Liver (tissue), 7 donors: ENCODE measurements at regions not wholly inside any gene's neighbourhood (a gene's known extent, or its start where the extent isn't known, plus 50 kb on each side); places are given as distances from the start of the nearest gene placed in this dataset.
"Not testable (repeated sequence)": the region's sequence is repeated elsewhere in the genome, so short reads cannot be mapped to it uniquely, and the experiment has no call there.

ENCODE experiments used
- DNase-seq: peaks from one replicate; pipeline ENCODE4 v3.0.0-alpha.2; 2017; ENCODE audit warnings: low spot score
- H3K27ac ChIP-seq, 2 donors: one replicate each; pipeline ENCODE4 v1.7.0; 2013; ENCODE audit warnings: inconsistent platforms in 2 of 2, low read length in 2 of 2, control low read depth in 1 of 2, low read depth in 1 of 2, mild to moderate bottlenecking in 1 of 2
- H3K27me3 ChIP-seq, 4 donors: one replicate each; pipeline versions ENCODE4 v1.6.1 to v1.7.0; 2013; ENCODE audit warnings: low read length in 3 of 4, inconsistent platforms in 1 of 4, mild to moderate bottlenecking in 1 of 4, moderate library complexity in 1 of 4; ENCODE audit not compliant: control insufficient read depth in 4 of 4, insufficient read depth in 4 of 4
- H3K36me3 ChIP-seq, 4 donors: one replicate each; pipeline versions ENCODE4 v1.6.1 to v1.7.0; 2013; ENCODE audit warnings: low read length in 3 of 4, mild to moderate bottlenecking in 3 of 4, low read depth in 1 of 4, moderate library complexity in 1 of 4; ENCODE audit not compliant: control insufficient read depth in 4 of 4, insufficient read depth in 3 of 4
- H3K4me1 ChIP-seq, 4 donors: one replicate each; pipeline versions ENCODE4 v1.6.1 to v1.7.0; 2013; ENCODE audit warnings: low read length in 3 of 4, mild to moderate bottlenecking in 3 of 4, moderate library complexity in 1 of 4; ENCODE audit not compliant: control insufficient read depth in 4 of 4, insufficient read depth in 4 of 4
- H3K4me3 ChIP-seq, 3 donors: one replicate each; pipeline versions ENCODE4 v1.6.1 to v1.7.0; 2013; ENCODE audit warnings: low read length in 3 of 3, control low read depth in 1 of 3, low read depth in 1 of 3, mild to moderate bottlenecking in 1 of 3
- H3K9ac ChIP-seq, 2 donors: one replicate each; pipeline ENCODE4 v1.7.0; 2013; ENCODE audit warnings: low read length in 2 of 2, mild to moderate bottlenecking in 2 of 2, moderate library complexity in 2 of 2, control low read depth in 1 of 2, low read depth in 1 of 2
- H3K9me3 ChIP-seq, 4 donors: one replicate each; pipeline versions ENCODE4 v1.6.1 to v1.7.0; 2013; ENCODE audit warnings: low read length in 3 of 4; ENCODE audit not compliant: control insufficient read depth in 4 of 4
- EGR1 ChIP-seq, 2 donors: IDR thresholded peaks; 2 replicates each; pipeline ENCODE4 v1.6.1; 2016 to 2018; ENCODE audit warnings: antibody characterized with exemption in 2 of 2, low read depth in 2 of 2
- FOXA1 ChIP-seq: IDR thresholded peaks from 2 replicates; pipeline ENCODE4 v1.6.1; 2016; ENCODE audit warnings: antibody characterized with exemption
- GABPA ChIP-seq, 2 donors: IDR thresholded peaks in 1 of 2; conservative IDR thresholded peaks in 1 of 2; 2 replicates each; pipeline ENCODE4 v1.6.1; 2016; ENCODE audit warnings: antibody characterized with exemption in 2 of 2, mild to moderate bottlenecking in 1 of 2, moderate library complexity in 1 of 2
- HNF4A ChIP-seq, 2 donors: conservative IDR thresholded peaks; 2 replicates each; pipeline ENCODE4 v1.6.1; 2016; ENCODE audit warnings: antibody characterized with exemption in 2 of 2, mild to moderate bottlenecking in 2 of 2
- HNF4G ChIP-seq: IDR thresholded peaks from 2 replicates; pipeline ENCODE4 v1.6.1; 2016; ENCODE audit warnings: antibody characterized with exemption
- RAD21 ChIP-seq, 2 donors: IDR thresholded peaks; 2 replicates each; pipeline ENCODE4 v1.6.1; 2016; ENCODE audit warnings: antibody characterized with exemption in 2 of 2, mild to moderate bottlenecking in 2 of 2
- RXRA ChIP-seq, 2 donors: IDR thresholded peaks; 2 replicates each; pipeline ENCODE4 v1.6.1; 2017 to 2018; ENCODE audit warnings: antibody characterized with exemption in 2 of 2, mild to moderate bottlenecking in 1 of 2
- SP1 ChIP-seq: IDR thresholded peaks from 2 replicates; pipeline ENCODE4 v1.6.1; 2018; ENCODE audit warnings: antibody characterized with exemption, mild to moderate bottlenecking
- TAF1 ChIP-seq: conservative IDR thresholded peaks from 2 replicates; pipeline ENCODE4 v1.6.1; 2016; ENCODE audit warnings: antibody characterized with exemption, mild to moderate bottlenecking
- YY1 ChIP-seq: IDR thresholded peaks from 2 replicates; pipeline ENCODE4 v1.6.1; 2016; ENCODE audit warnings: antibody characterized with exemption, mild to moderate bottlenecking
- WGBS: extraction: QIAGEN DNeasy Blood & Tissue Kit; methylation state at CpG from one replicate; pipeline ENCODE4 v1.1.7; 2013; 5-methylcytosine and 5-hydroxymethylcytosine counted together
- TF ChIP-seq, protein P1 (sequence below): IDR thresholded peaks from 2 replicates; pipeline ENCODE4 v1.6.1; 2016; ENCODE audit warnings: antibody characterized with exemption
- donor health status: healthy.
- donor health status: healthy.
- donor health status: healthy.
- donor health status: healthy.

DNA sequence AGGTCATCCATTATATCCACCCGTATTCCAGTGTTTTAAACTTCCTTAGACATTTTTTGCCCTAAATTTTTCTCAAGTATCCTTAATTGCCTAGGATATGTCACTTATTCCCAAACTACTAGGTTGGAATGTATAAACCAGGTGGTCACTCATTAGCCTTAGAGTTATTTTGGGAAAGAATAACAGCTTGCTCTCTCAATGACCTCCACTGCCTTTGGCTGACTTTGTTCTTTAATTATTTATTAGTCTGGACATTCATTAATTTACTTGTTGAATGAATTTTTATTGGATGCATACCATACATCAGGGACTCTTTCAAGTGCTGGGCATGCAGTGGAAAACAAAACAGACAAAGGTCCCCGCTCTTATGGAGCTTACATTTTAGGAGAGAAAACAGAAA lies 609.3 kb upstream of the IGFBP7 start:
- H3K4me3 ChIP-seq: no peak overlapping the region
- no peaks in the 10 kb centered on the region for H3K36me3 ChIP-seq
- no peak overlapping the region for H3K27ac ChIP-seq
- H3K9me3 ChIP-seq: no peaks in the 10 kb centered on the region
- 41% methylated on average over 2 of the region's 2 CpGs for WGBS
- H3K4me1 ChIP-seq: no peaks in the 10 kb centered on the region
- TF ChIP-seq RAD21 (IDR thresholded peaks at IDR 0.05): no peak
- TF ChIP-seq HNF4G: no peak
- TF ChIP-seq HNF4A (conservative IDR thresholded peaks at IDR 0.05): no peak
- no peak for TF ChIP-seq RXRA (IDR thresholded peaks at IDR 0.05)
- TF ChIP-seq TAF1: no peak
- no peak for TF ChIP-seq YY1
- TF ChIP-seq FOXA1: no peak
- TF ChIP-seq EGR1 (IDR thresholded peaks at IDR 0.05; ENCODE audit: low read depth in 2 of 2): no peak
- H3K27me3 ChIP-seq: no peaks in the 10 kb centered on the region
- no peak overlapping the region for H3K9ac ChIP-seq
- DNase-seq: no peak

DNA sequence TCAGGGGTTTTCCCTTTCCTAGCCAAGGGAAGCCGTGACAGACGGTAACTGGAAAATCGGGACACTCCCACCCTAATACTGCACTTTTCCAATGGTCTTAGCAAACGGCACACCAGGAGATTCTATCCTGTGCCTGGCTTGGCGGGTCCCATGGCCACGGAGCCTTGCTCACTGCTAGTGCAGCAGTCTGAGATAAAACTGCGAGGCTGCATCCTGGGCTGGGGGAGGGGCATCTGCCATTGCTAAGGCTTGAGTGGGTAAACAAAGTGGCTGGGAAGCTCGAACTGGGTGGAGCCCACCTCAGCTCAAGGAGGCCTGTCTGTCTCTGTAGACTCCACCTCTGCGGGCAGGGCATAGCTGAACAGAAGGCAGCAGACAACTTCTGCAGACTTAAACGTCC lies 604.1 kb upstream of the IGFBP7 start:
- not testable (repeated sequence) for H3K4me3 ChIP-seq, H3K27me3 ChIP-seq, H3K27ac ChIP-seq, H3K4me1 ChIP-seq, H3K36me3 ChIP-seq, H3K9ac ChIP-seq, DNase-seq, H3K9me3 ChIP-seq
- WGBS: 79% methylated on average over 10 of the region's 10 CpGs

DNA sequence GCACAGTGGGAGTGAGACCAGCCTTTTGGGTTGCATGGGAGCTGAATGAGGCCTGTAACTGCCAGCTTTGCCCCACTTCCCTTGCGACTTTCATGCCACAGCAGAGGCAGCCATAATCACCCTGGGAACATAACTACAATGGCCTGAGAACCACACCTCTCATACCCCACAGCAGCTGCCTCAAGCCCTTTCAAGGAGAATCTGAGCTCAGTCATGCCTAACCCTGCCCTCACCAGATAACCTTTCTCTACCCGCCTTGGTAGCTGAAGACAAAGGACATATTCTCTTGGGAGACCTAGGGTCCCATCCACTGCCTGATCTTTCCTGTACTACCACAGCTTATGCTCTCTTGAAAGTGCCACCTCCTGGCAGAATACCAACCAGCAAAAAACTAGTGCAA lies 599.9 kb upstream of the IGFBP7 start:
- Histone ChIP-seq H3K36me3 (no peaks in the 10 kb centered on the region), H3K4me3 (no peak overlapping the region), H3K4me1 (no peaks in the 10 kb centered on the region), H3K9ac (no peak overlapping the region), H3K27me3 (no peaks in the 10 kb centered on the region), H3K27ac (no peak overlapping the region), H3K9me3 (no peaks in the 10 kb centered on the region)
- no peak for TF ChIP-seq TAF1
- no peak for TF ChIP-seq SP1
- TF ChIP-seq, protein P1, sequence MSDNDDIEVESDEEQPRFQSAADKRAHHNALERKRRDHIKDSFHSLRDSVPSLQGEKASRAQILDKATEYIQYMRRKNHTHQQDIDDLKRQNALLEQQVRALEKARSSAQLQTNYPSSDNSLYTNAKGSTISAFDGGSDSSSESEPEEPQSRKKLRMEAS: no peak
- TF ChIP-seq HNF4G: no peak
- DNase-seq: no peak
- WGBS: 78% methylated on average over 2 of the region's 2 CpGs

DNA sequence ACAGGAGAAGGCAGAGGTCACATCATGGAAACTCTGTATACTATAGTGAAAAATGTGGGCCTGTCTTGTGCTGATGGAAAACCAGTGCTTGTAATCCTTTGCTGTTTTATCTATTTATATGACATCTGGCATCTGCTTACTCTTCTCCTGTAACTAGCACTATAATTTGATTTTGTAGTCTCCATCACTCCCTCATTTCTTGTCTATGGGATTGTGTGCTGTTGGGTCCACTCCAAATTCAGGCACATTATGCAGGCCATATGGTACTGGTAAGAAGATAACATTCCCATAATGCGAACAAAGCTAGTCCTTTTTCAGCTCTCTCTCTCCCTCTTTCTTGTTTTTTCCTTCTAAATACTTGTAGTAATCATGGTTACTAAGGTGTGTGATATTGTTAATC lies 581.2 kb upstream of the IGFBP7 start:
- Histone ChIP-seq H3K36me3 (no peaks in the 10 kb centered on the region), H3K9me3 (peaks cover 0 to 7% (median 2%) of the 10 kb centered on the region in 4 donors), H3K27me3 (no peaks in the 10 kb centered on the region), H3K9ac (no peak overlapping the region), H3K4me3 (no peak overlapping the region), H3K4me1 (no peaks in the 10 kb centered on the region), H3K27ac (no peak overlapping the region)
- TF ChIP-seq HNF4A (conservative IDR thresholded peaks at IDR 0.05): no peak
- TF ChIP-seq, protein P1: no peak
- no peak for TF ChIP-seq GABPA (IDR thresholded peaks at IDR 0.05 in 1 of 2, conservative IDR thresholded peaks at IDR 0.05 in 1 of 2)
- no peak for DNase-seq
- WGBS: 91% methylated on average over 1 of the region's 1 CpG
